Stimulated activated CD8-positive, alpha-beta memory T cell treated with anti-CD3 and anti-CD28 coated beads, Interleukin-2, amount 100 ng/mL, for 1 hour (primary cell): ENCODE measurements at regions not wholly inside any gene's neighbourhood (a gene's known extent, or its start where the extent isn't known, plus 50 kb on each side); places are given as distances from the start of the nearest gene placed in this dataset.

Experiments used
- DNase-seq, 2 donors: peaks; one replicate each; pipeline ENCODE4 v3.0.0-alpha.2; 2020; ENCODE audit warnings: low read depth in 2 of 2

- DNase-seq = no peak
Observed at GRCh38 chr21:31410499-31411131, 66.6 kb upstream of the TIAM1 start.

- DNase-seq = no peak
Observed at GRCh38 chr21:31409831-31410487, 65.9 kb upstream of the TIAM1 start.

- no peak for DNase-seq
Observed at GRCh38 chr21:31408301-31409088, 64.4 kb upstream of the TIAM1 start.

GRCh38 chr21:31406510-31406909 is 62.4 kb upstream of the TIAM1 start:
- no peak for DNase-seq

- DNase-seq = no peak
Observed at GRCh38 chr21:31405604-31406003, 61.5 kb upstream of the TIAM1 start.

GRCh38 chr21:31403596-31404333 is 59.7 kb upstream of the TIAM1 start:
- DNase-seq = no peak

DNA sequence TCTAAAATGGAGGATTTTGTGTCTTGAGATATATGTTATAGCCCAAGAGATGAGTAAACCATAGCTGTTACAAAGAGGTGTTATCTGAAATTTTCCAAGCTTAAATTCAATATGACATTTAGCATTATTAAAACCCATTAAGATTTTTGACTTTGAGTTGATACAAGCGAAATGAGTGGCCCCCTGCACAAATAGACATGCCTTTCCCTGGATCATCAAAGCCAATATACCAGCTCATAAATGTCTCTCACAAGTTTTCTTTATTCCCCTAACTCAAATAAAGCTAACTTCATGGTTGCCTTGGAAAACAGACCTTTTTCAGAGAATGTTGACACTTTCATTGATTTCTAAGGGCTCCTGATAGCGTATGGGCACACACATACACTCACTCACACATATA is 55.5 kb upstream of the TIAM1 start:
- no peak for DNase-seq

DNA sequence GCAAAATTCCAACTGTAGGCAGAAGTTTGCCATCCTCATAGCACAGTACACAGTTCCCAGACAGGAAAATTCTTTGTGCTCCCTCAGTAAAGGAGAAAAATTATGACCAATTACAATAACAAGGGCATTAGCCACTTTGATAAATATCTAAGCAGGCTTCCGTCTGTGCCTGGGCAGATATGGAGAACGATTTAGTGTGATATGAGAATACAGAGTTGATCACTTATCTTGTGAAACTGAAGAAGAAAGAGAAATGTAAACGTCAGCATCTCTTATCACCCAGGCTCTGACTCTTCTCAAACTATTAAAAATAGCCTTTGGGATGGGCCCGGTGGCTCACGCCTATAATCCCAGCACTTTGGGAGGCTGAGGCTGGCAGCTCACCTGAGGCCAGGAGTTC is 54.5 kb upstream of the TIAM1 start:
- no peak for DNase-seq

DNA sequence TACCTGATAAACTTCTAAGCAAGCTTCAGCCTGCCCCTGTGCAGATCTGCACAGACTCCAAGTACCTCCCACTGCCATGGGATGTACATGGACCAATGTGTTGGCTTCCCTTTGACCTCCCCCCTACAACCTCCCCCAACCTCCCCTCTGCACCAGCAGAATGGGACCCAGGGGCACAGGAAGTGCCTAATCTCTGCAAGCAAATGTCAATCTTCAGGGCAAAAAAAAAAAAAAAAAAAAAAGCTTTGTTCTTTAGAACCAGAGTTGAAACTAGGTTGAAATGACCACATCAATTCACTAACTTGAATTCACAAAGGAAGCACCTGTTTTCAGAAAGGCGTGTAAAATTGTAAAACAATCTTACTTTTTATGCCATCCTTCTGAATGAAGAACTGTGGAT is 53.9 kb upstream of the TIAM1 start:
- DNase-seq = no peak

DNA sequence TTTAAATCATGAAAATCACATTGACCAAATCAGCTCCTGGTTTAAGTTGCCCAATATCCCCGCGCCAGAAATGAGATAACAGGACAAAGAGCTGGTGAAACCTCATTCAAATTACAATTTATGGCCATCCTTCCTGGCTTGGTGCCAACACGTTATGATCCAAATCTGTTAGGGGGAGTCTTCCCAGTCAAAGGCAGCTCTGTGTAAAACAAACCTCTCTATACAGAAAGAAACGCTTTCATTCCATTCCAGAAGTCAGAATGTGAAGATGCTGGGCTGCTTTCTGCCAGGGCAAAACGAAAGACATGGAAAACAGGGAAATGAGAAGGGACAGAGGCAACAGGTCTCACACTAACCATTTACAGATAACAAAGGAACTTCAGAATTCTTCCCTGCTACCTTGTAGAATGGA is 53.5 kb upstream of the TIAM1 start:
- no peak for DNase-seq

- no peak for DNase-seq
Observed at GRCh38 chr21:31397030-31397429, 53.0 kb upstream of the TIAM1 start.

GRCh38 chr21:31396399-31396798 is 52.3 kb upstream of the TIAM1 start:
- no peak for DNase-seq

- no peak for DNase-seq
Observed at GRCh38 chr21:31395791-31396190, 51.7 kb upstream of the TIAM1 start.

GRCh38 chr21:31395268-31395667 is 51.2 kb upstream of the TIAM1 start:
- no peak for DNase-seq

- DNase-seq = no peak
Observed at GRCh38 chr21:31394309-31394708, 50.2 kb upstream of the TIAM1 start.
